ENCODE measurements at regions not wholly inside any gene's neighbourhood (a gene's known extent, or its start where the extent isn't known, plus 50 kb on each side); places are given as distances from the start of the nearest gene placed in this dataset.

DNA sequence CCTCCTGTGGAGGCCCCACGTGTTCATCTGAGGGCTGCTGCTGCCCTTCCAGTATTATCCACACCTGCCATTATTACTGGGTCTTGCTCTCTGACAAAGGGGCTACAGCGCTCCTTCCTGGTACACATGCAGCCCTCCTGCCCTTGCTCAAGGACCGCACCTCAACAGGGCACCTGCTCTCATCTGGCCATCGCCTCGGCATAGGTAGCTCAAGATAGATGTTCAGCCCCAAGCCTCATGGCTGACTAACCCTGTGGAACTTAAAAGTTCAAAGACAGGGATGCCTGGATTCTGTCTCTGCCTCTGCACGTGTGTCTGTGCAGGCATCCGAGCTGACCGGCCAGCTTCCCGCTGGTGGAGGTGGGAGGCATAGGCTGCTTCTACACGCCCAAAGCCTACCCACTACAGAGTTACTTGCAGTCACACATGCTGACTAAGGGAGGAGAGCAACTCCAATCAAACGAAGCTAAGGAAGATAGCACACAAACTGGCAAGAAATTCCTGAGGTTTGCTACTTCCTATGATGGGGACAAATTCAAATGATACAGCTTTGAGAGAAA, 152.5 kb upstream of the ATP10A start:
- Histone ChIP-seq H4K20me1 (ENCODE audit: insufficient read depth, low read length) (no peaks in the 10 kb centered on the region), H3K4me1 (ENCODE audit: low read length) (no peaks in the 10 kb centered on the region), H3K4me2 (ENCODE audit: low read length) (no peak overlapping the region), H3K27me3 (ENCODE audit: low read depth, low read length) (no peaks in the 10 kb centered on the region), H2AFZ (ENCODE audit: low read depth, low read length) (no peak overlapping the region), H3K4me3 (ENCODE audit: low read length) (no peak overlapping the region), H3K79me2 (ENCODE audit: low read length) (no peaks in the 10 kb centered on the region), H3K9ac (ENCODE audit: low read length) (no peak overlapping the region), H3K36me3 (replicated peaks; ENCODE audit: low read depth, low read length) (no peaks in the 10 kb centered on the region), H3K9me3 (ENCODE audit: insufficient read depth, low read length) (no peaks in the 10 kb centered on the region), H3K27ac (ENCODE audit: low read length) (no peak overlapping the region)
- TF ChIP-seq, protein P1, sequence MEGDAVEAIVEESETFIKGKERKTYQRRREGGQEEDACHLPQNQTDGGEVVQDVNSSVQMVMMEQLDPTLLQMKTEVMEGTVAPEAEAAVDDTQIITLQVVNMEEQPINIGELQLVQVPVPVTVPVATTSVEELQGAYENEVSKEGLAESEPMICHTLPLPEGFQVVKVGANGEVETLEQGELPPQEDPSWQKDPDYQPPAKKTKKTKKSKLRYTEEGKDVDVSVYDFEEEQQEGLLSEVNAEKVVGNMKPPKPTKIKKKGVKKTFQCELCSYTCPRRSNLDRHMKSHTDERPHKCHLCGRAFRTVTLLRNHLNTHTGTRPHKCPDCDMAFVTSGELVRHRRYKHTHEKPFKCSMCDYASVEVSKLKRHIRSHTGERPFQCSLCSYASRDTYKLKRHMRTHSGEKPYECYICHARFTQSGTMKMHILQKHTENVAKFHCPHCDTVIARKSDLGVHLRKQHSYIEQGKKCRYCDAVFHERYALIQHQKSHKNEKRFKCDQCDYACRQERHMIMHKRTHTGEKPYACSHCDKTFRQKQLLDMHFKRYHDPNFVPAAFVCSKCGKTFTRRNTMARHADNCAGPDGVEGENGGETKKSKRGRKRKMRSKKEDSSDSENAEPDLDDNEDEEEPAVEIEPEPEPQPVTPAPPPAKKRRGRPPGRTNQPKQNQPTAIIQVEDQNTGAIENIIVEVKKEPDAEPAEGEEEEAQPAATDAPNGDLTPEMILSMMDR (IDR thresholded peaks at IDR 0.05; ENCODE audit: low read depth, low read length): no peak
- TF ChIP-seq EZH2phosphoT487 (IDR thresholded peaks at IDR 0.05; ENCODE audit: low read depth): no peak

DNA sequence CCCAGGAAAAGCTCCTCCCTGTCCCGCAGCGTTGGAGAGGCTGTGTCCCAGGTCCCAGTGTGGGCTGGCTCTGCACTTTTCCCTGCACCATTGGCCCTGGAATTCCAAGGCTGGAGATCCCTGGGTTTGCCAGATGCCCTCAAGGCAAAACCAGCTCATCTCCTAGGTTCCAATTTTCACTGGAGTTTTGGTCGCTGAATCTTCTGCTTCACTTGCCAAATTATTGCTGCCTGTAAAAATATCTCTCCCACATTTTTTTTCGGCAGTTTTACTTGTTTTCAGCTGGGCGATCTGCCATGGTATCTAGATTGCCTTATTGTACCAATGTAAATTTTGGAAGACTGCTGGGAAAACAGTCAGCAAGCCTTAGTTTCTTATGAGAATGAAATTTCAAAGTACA, 150.9 kb upstream of the ATP10A start:
- no peaks in the 10 kb centered on the region for H3K79me2 ChIP-seq (ENCODE audit: low read length)
- H4K20me1 ChIP-seq (ENCODE audit: insufficient read depth, low read length): no peaks in the 10 kb centered on the region
- no peaks in the 10 kb centered on the region for H3K27me3 ChIP-seq (ENCODE audit: low read depth, low read length)
- H3K9me3 ChIP-seq (ENCODE audit: insufficient read depth, low read length): no peaks in the 10 kb centered on the region
- no peak overlapping the region for H3K27ac ChIP-seq (ENCODE audit: low read length)
- H3K9ac ChIP-seq (ENCODE audit: low read length): no peak overlapping the region
- no peak overlapping the region for H3K4me3 ChIP-seq (ENCODE audit: low read length)
- H2AFZ ChIP-seq (ENCODE audit: low read depth, low read length): no peak overlapping the region
- H3K4me1 ChIP-seq (ENCODE audit: low read length): no peaks in the 10 kb centered on the region
- H3K4me2 ChIP-seq (ENCODE audit: low read length): no peak overlapping the region
- no peak for TF ChIP-seq EZH2phosphoT487 (IDR thresholded peaks at IDR 0.05; ENCODE audit: low read depth)
- TF ChIP-seq, protein P1 (IDR thresholded peaks at IDR 0.05; ENCODE audit: low read depth, low read length): no peak
- H3K36me3 ChIP-seq (replicated peaks; ENCODE audit: low read depth, low read length): no peaks in the 10 kb centered on the region

DNA sequence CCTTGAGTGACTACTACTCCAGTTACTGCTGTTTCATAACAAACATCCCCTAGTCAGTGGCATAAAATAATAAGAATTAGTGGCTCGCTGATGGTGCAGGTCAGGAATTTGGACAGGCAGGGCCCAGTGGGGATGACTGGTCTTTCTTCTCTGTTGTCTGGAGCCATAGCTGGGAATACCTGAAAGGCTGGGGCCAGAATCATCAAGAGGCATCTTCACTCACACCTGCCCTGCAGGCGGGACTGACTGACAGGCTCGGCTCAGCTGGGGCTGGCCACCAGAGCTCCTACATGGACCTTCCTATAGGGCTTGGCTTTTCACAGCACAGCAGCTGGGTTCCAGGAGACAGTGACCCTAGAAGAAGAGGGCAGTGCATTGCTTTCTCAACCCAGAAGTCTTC, 148.8 kb upstream of the ATP10A start:
- H2AFZ ChIP-seq (ENCODE audit: low read depth, low read length): no peak overlapping the region
- no peaks in the 10 kb centered on the region for H3K36me3 ChIP-seq (replicated peaks; ENCODE audit: low read depth, low read length)
- H3K9me3 ChIP-seq (ENCODE audit: insufficient read depth, low read length): no peaks in the 10 kb centered on the region
- H3K4me2 ChIP-seq (ENCODE audit: low read length): no peak overlapping the region
- no peak overlapping the region for H3K4me3 ChIP-seq (ENCODE audit: low read length)
- H3K27ac ChIP-seq (ENCODE audit: low read length): no peak overlapping the region
- no peaks in the 10 kb centered on the region for H3K4me1 ChIP-seq (ENCODE audit: low read length)
- no peaks in the 10 kb centered on the region for H4K20me1 ChIP-seq (ENCODE audit: insufficient read depth, low read length)
- no peak overlapping the region for H3K9ac ChIP-seq (ENCODE audit: low read length)
- no peaks in the 10 kb centered on the region for H3K27me3 ChIP-seq (ENCODE audit: low read depth, low read length)
- TF ChIP-seq EZH2phosphoT487 (IDR thresholded peaks at IDR 0.05; ENCODE audit: low read depth): no peak
- TF ChIP-seq, protein P1 (IDR thresholded peaks at IDR 0.05; ENCODE audit: low read depth, low read length): no peak
- no peaks in the 10 kb centered on the region for H3K79me2 ChIP-seq (ENCODE audit: low read length)

DNA sequence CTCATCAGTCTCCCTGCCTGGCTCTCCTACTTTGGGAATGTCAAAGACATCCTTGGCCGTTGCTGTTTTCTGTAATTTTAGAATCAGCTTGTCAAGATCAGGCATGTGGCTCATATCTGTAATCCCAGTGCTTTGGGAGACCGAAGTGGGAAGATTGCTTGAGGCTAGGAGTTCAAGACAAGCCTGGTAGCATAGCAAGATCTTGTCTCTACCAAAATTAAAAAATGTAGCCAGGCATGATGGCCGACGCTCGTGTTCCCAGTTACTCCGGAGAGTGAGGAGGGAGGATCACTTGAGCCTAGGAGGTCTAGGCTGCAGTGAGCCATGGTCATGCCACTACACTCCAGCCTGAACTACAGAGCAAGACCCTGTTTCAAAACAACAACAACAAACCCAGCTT, 144.0 kb upstream of the ATP10A start:
- Histone ChIP-seq H4K20me1 (ENCODE audit: insufficient read depth, low read length) (no peaks in the 10 kb centered on the region), H3K79me2 (ENCODE audit: low read length) (no peaks in the 10 kb centered on the region), H3K4me3 (ENCODE audit: low read length) (no peak overlapping the region), H2AFZ (ENCODE audit: low read depth, low read length) (no peak overlapping the region), H3K36me3 (replicated peaks; ENCODE audit: low read depth, low read length) (no peaks in the 10 kb centered on the region), H3K4me1 (ENCODE audit: low read length) (no peaks in the 10 kb centered on the region), H3K27me3 (ENCODE audit: low read depth, low read length) (no peaks in the 10 kb centered on the region), H3K9me3 (ENCODE audit: insufficient read depth, low read length) (no peaks in the 10 kb centered on the region), H3K4me2 (ENCODE audit: low read length) (no peak overlapping the region), H3K27ac (ENCODE audit: low read length) (no peak overlapping the region), H3K9ac (ENCODE audit: low read length) (no peak overlapping the region)
- TF ChIP-seq, protein P1 (IDR thresholded peaks at IDR 0.05; ENCODE audit: low read depth, low read length): no peak
- no peak for TF ChIP-seq EZH2phosphoT487 (IDR thresholded peaks at IDR 0.05; ENCODE audit: low read depth)

All from OCI-LY3 (cell line).